Activated CD8-positive, alpha-beta memory T cell treated with anti-CD3 and anti-CD28 coated beads, Interleukin-2, amount 50 U/mL, for 1 hour (primary cell): ENCODE measurements at regions not wholly inside any gene's neighbourhood (a gene's known extent, or its start where the extent isn't known, plus 50 kb on each side); places are given as distances from the start of the nearest gene placed in this dataset.
"Not testable (repeated sequence)": the region's sequence is repeated elsewhere in the genome, so short reads cannot be mapped to it uniquely, and the experiment has no call there.

ENCODE experiments used
- DNase-seq: peaks from one replicate; pipeline ENCODE4 v3.0.0-alpha.2; 2020; ENCODE audit errors: extremely low read depth

GRCh38 chr3:188974856-188975599 is 196.7 kb upstream of the TPRG1 start:
- DNase-seq, result no peak

- DNase-seq, result no peak
These were observed 196.0 kb upstream of the TPRG1 start for GRCh38 chr3:188975600-188976314.

GRCh38 chr3:188976407-188976806 is 195.4 kb upstream of the TPRG1 start:
- DNase-seq, result no peak

DNA sequence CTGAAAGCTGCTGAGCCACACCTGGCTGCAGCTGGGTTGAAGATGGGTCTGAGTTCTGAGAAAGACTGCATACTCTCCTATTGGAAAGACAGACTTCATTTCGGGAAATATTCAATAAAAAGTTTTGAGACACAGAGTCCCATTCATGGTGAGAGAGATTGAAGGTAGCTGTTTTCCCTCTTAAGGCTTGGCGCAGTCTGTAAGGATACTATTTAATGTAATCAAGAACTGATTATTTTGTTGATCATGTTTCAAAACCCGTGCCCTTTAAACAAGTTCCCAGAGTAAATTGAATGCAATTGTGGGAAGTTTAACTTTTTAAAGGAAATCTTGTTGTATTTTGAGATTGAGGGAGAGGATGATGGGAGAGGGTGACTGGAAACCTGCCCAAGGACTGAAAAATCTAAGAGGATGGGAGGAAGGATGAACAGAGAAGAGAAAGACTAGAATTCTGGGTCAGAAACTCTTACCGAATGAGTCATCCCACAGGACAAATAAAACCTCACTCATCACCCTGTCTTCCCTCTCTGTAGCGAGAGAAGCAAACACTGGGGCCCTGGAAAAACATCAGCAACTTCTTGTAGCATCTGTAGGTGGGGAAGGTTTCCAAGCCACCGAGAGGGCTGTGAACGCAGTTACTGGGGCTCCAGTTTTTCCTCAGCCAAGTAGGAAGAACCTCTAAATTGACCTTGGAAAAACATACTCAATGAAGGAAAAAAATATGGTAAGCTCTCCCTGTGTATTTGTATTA is 193.2 kb upstream of the TPRG1 start:
- DNase-seq, result no peak

- no peak for DNase-seq
These were observed 192.5 kb upstream of the TPRG1 start for GRCh38 chr3:188979248-188979647.

DNA sequence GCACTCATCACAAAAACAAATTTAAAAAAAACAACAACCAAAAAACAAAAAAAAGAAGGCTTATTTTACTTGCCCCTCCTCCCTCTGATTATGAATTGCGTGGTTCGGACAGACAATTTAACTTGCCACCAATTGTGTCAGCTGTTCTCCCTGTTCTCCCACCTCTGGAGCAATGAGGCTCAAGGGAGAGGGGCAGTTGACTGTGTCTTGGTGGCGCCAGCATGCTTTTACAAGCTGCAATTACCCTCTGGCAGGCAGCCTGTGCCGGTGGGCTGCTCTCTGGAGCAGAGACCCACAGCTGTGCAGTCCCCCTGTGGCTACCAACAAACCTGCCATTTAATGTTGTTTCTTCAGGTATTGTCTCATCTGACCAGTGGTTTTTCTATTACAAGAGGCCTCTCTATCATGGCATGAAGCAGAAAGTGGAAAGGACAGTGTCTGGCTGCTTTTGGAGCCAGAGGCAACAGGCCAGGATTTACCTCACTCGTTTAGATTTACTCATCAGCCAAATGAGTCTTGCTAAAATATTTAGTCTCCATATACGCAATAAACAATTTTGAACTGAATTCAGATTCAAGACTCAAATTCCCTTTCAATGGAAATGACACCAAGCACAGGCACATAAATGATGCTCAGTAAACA is 192.0 kb upstream of the TPRG1 start:
- DNase-seq, result no peak

DNA sequence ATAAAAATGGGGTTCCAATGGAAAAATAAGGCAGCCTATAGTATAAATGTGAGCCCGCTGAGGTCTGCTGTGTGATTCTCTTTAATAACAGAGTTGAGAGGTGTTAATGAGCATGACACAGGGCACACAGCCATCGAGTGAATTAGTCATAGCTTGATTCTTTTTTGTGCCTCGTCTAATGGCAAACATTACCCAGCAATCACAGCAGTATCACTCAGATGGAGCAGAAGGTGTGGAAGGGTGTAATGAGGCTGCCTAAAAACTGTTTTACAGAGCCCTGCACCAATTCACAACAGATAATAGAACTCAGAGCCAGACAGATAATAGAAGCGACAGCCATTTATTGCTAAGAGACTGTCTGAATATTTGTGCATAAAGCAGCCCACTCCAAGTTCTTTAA is 178.6 kb upstream of the TPRG1 start:
- DNase-seq, result no peak

GRCh38 chr3:189001559-189001958 is 170.2 kb upstream of the TPRG1 start:
- DNase-seq, result no peak

GRCh38 chr3:189003410-189003809 is 168.4 kb upstream of the TPRG1 start:
- DNase-seq, result no peak

- DNase-seq, result no peak
These were observed 158.4 kb upstream of the TPRG1 start for GRCh38 chr3:189013224-189013888.

DNA sequence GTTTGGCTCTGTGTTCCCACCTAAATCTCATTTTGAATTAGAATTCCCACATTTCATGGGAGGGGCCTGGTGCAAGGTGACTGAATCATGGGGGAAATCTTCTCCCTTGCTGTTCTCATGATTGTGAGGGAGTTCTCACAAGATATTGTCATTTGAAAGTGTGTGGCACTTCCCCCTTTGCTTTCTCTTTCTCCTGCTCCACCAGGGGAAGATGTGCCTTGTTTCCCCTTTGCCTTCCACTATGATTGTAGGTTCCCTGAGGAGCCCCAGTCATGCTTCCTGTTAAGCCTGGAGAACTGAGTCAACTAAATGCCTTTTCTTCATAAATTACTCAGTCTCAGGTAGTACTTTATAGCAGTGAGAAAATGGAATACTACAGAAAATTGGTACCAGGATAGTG is 157.2 kb upstream of the TPRG1 start:
- no peak for DNase-seq

DNA sequence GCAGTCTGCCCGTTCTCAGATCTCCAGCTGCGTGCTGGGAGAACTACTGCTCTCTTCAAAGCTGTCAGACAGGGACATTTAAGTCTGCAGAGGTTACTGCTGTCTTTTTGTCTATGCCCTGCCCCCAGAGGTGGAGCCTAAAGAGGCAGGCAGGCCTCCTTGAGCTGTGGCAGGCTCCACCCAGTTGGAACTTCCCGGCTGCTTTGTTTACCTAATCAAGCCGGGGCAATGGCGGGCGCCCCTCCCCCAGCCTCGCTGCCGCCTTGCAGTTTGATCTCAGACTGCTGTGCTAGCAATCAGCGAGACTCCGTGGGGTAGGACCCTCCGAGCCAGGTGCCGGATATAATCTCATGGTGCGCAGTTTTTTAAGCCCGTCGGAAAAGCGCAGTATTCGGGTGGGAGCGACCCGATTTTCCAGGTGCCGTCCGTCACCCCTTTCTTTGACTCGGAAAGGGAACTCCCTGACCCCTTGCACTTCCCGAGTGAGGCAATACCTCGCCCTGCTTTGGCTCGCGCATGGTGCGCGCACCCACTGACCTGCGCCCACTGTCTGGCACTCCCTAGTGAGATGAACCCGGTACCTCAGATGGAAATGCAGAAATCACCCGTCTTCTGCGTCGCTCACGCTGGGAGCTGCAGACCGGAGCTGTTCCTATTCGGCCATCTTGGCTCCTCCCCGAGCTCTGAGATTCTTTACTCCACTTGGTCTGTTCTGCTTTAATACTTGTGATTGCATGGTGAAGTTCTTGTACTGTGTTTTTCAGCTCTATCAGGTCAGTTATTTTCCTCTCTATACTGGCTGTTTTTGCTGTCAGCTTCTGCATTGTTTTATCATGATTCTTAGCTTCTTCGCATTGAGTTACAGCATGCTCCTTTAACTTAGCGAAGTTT is 148.9 kb upstream of the TPRG1 start:
- DNase-seq, result not testable (repeated sequence)

DNA sequence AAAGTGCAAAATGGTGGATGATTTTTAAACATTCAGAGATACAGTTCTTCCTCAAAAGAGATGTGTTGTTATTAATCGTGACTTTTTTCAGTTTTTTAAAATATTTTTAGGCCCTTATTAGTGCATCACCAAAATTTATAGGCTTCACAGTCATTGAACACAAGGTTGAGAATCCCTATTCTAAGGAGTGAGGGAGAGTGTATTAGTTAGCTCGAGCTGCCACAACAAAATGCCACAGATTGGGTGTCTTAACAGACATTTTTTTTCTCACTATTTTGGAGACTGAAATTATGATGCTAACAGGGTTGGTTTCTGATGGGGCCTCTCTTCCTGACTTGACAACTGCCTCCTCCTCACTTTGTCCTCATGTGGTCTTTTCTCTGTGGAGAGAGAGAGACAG is 145.9 kb upstream of the TPRG1 start:
- no peak for DNase-seq

- no peak for DNase-seq
These were observed 144.1 kb upstream of the TPRG1 start for GRCh38 chr3:189027626-189028155.

DNA sequence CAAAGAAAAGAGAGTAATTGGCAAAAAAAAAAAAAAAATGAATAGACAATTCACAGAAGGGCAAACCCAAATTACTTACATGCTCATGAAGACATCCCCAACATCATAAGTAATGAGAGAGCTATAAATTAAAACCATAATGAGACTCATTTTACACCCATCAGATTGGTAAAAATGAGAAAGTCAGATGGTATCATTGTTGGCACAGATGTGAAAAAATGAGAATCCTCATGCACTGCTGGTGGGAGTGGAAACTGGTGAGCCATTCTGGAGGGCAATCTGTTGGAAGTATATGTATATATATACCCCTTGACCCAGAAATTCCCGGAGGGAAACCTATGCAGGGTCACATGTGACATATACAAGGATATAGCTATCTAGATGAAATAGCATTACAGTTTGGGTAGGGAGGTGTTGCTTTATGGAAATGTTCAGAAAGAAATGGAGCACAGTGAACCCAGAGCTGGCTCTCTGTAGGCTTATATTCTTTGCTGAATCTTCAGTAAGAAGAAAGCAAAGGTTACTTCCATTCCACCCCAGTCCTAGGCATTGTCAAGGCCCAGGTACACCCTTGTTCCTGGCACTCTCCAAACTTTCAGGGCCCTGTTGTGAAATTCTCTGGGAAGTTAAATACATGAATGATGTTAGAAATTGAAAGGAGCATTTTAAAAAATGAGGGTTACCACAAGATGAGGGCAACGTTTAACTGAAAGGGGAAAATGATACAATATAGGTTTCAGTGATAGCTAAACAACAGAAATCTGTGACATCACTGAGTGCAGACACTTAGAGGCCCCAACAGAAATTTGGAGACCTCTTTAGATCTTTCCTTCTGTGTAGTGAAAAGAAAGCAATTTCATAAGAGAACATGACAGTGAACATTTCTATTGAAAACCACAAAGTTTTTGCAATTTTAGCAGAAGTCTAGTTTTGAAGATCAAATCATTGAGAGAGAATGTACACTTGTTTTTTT is 132.7 kb upstream of the TPRG1 start:
- DNase-seq, result no peak

DNA sequence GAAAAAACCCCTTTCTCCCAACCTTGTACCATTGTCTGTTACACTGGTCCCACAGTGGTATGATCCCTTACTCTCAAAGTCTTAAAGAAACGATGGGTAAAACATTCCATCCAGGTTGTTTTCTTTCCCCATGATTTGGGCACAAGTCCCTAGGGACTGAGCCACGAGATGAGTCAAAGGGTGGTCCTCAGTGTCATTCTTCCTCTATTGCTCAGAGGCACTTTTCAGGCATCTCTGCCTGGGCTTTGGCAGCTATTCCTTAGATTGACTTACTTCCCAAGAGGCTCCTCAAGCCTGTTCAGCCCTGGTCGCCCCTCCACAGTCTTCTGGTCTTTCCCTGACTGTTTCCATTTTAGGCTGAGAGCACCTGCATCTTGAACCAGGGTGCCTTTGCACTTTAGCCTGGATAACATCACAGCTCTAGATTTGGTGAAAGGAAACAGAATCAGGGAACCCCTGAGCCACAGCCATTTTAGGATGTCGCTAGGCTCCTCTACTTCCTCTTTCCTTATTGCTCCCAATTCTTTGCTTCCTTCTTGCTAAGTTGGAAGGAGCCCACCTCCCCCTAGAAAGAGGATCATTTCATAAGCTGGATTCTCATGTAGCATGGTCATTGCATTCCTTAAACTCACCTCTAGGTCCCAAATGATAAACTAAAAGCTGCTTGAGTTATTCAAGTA is 131.0 kb upstream of the TPRG1 start:
- DNase-seq, result no peak

- peak; percentile 36 for DNase-seq
These were observed 130.2 kb upstream of the TPRG1 start for GRCh38 chr3:189041482-189042090.

- no peak for DNase-seq
These were observed 128.9 kb upstream of the TPRG1 start for GRCh38 chr3:189042832-189043231.
